ENCODE measurements at regions not wholly inside any gene's neighbourhood (a gene's known extent, or its start where the extent isn't known, plus 50 kb on each side); places are given as distances from the start of the nearest gene placed in this dataset.

DNA sequence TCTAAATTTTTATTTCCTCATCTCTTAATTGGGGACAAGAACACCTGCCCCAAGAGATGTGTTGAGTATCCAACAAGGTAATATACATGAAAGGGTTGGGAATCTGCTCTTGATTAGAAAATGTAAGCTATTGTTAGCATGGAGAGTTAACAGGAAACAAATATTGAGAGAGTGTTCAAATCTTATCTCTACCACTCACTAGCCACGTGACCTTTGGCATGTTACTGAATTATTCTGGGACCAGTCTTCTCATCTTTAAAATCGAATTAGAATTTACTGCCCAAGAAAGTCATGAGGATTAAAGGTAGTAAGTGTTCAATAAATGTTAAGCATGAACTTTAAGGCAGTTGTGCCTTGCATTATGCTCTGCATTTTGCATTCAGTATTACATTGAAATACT lies 184.7 kb downstream of the MID1IP1 start:
- WGBS, 2 donors: 40 to 65% methylated on average over 2 of the region's 2 CpGs
- no peak overlapping the region for H3K4me3 ChIP-seq
- no peak for TF ChIP-seq EP300 (IDR thresholded peaks at IDR 0.05)
- TF ChIP-seq, protein P1, sequence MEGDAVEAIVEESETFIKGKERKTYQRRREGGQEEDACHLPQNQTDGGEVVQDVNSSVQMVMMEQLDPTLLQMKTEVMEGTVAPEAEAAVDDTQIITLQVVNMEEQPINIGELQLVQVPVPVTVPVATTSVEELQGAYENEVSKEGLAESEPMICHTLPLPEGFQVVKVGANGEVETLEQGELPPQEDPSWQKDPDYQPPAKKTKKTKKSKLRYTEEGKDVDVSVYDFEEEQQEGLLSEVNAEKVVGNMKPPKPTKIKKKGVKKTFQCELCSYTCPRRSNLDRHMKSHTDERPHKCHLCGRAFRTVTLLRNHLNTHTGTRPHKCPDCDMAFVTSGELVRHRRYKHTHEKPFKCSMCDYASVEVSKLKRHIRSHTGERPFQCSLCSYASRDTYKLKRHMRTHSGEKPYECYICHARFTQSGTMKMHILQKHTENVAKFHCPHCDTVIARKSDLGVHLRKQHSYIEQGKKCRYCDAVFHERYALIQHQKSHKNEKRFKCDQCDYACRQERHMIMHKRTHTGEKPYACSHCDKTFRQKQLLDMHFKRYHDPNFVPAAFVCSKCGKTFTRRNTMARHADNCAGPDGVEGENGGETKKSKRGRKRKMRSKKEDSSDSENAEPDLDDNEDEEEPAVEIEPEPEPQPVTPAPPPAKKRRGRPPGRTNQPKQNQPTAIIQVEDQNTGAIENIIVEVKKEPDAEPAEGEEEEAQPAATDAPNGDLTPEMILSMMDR (IDR thresholded peaks at IDR 0.05): no peak
- no peak for TF ChIP-seq POLR2A (IDR thresholded peaks at IDR 0.05)
- H3K9me3 ChIP-seq: no peaks in the 10 kb centered on the region
- H3K27me3 ChIP-seq: no peaks in the 10 kb centered on the region
- no peak for DNase-seq (ENCODE audit: low spot score in 2 of 2)
- no peaks in the 10 kb centered on the region for H3K4me1 ChIP-seq
- H3K27ac ChIP-seq: no peak overlapping the region
- no peaks in the 10 kb centered on the region for H3K36me3 ChIP-seq

DNA sequence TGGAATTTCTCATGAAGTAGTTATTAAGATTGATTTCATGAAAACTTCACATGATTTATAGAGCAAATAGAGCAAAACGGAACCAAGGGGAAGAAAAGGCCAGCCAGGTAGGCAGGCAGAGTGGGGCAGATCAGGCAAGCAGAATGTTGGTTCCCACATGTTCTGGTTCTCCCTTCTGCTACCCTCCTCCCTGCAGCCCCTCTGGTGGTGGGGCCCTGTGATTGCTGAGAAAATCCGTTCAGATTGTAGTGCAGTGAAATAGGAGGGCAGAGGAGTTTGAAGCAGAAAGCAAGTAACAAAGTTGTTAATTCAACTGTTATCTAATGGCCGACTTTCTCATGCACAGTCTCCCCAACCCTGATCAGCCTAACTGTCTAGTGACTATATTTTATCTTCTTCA lies 185.3 kb downstream of the MID1IP1 start:
- TF ChIP-seq EP300 (IDR thresholded peaks at IDR 0.05) (no peak), POLR2A (IDR thresholded peaks at IDR 0.05) (no peak)
- TF ChIP-seq, protein P1 (IDR thresholded peaks at IDR 0.05): no peak
- 56 to 62% methylated on average over 3 of the region's 3 CpGs for WGBS, 2 donors
- H3K27me3 ChIP-seq: no peaks in the 10 kb centered on the region

DNA sequence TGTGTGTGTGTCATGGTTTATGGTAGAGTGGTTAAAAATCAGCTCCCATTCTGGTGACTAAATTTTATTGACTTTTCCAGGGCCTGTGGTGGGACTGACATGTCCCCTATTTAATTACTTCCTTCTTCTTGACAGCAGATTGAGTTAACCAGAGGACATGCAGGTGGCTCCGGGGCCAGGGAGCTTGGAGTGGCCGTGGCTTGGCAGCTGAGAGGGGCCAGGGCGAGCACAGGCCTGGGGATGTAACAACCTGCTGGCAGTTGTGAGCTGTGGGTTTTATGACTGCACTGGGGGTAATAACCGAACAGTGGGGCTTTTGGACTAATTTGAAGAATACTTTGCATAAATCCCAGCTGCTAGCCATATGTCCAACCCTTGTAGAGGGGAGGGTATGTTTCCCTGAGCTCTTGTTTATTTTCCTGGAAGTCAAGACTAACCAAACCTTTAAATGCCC lies 186.0 kb downstream of the MID1IP1 start:
- no peak for DNase-seq (ENCODE audit: low spot score in 2 of 2)
- Histone ChIP-seq H3K27ac (no peak overlapping the region), H3K4me3 (no peak overlapping the region), H3K36me3 (no peaks in the 10 kb centered on the region), H3K27me3 (no peaks in the 10 kb centered on the region), H3K9me3 (no peaks in the 10 kb centered on the region), H3K4me1 (no peaks in the 10 kb centered on the region)
- TF ChIP-seq, protein P1 (IDR thresholded peaks at IDR 0.05): no peak
- TF ChIP-seq EP300 (IDR thresholded peaks at IDR 0.05) (no peak), POLR2A (IDR thresholded peaks at IDR 0.05) (no peak)
- WGBS, 2 donors: 50 to 81% methylated on average over 4 of the region's 4 CpGs

More for the DNA sequence above, 185.3 kb downstream of the MID1IP1 start:
- no peak overlapping the region for H3K27ac ChIP-seq
- H3K36me3 ChIP-seq: no peaks in the 10 kb centered on the region
- no peaks in the 10 kb centered on the region for H3K9me3 ChIP-seq
- H3K4me1 ChIP-seq: no peaks in the 10 kb centered on the region
- H3K4me3 ChIP-seq: no peak overlapping the region
- DNase-seq (ENCODE audit: low spot score in 2 of 2): no peak

DNA sequence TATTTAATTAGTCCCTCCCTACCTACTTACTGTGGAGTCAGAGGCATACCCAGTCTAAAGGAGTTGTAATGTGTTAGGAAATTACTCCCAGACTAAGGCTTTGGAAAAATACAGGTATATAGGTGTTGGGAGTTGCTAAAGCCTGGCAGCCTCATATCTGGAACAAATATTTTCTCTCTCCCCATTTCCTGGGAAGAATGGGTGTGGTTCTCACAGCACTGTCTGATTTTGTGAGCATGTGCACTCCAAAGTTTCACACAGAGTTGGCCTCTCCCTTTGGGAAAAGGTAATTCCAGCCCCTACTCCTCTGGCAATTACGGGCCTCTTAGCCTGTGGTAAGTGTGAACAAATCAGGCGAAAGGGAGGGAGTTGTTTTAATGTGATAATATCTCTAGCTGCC lies 187.0 kb downstream of the MID1IP1 start:
- Histone ChIP-seq H3K27me3 (no peaks in the 10 kb centered on the region), H3K9me3 (no peaks in the 10 kb centered on the region), H3K27ac (no peak overlapping the region), H3K4me1 (no peaks in the 10 kb centered on the region), H3K4me3 (no peak overlapping the region), H3K36me3 (no peaks in the 10 kb centered on the region)
- 88 to 97% methylated on average over 2 of the region's 2 CpGs for WGBS, 2 donors
- TF ChIP-seq EP300 (IDR thresholded peaks at IDR 0.05): no peak
- no peak for TF ChIP-seq POLR2A (IDR thresholded peaks at IDR 0.05)
- TF ChIP-seq, protein P1 (IDR thresholded peaks at IDR 0.05): no peak
- DNase-seq (ENCODE audit: low spot score in 2 of 2): no peak

DNA sequence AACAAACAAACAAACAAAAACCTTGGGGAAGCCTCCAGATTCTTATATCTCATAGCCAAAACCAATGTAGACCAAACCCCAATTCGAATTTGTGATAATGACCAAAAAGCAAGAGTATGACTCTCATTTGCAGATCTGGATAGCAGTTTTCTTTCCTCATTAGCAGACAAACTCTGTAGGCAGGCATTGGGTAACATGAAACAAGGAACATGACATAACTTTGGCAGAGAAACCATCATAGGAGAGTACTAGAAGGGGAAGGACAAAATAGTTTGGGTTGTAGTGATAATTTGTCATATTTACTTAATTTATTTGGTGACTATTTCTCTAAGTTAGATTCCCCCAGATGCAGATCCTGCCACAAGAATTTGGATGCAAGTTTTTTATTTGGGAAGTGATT lies 187.8 kb downstream of the MID1IP1 start:
- Histone ChIP-seq H3K4me1 (no peaks in the 10 kb centered on the region), H3K27ac (no peak overlapping the region), H3K4me3 (no peak overlapping the region), H3K36me3 (no peaks in the 10 kb centered on the region), H3K27me3 (no peaks in the 10 kb centered on the region), H3K9me3 (no peaks in the 10 kb centered on the region)
- no peak for DNase-seq (ENCODE audit: low spot score in 2 of 2)
- WGBS, 2 donors: 47 to 50% methylated on average over 1 of the region's 1 CpG
- TF ChIP-seq EP300 (IDR thresholded peaks at IDR 0.05): no peak
- TF ChIP-seq POLR2A (IDR thresholded peaks at IDR 0.05): no peak
- TF ChIP-seq, protein P1 (IDR thresholded peaks at IDR 0.05): no peak
